Right lung (tissue), 2 donors: ENCODE measurements at regions not wholly inside any gene's neighbourhood (a gene's known extent, or its start where the extent isn't known, plus 50 kb on each side); places are given as distances from the start of the nearest gene placed in this dataset.

Experiments used
- DNase-seq, 2 donors: peaks; one replicate each; pipeline ENCODE4 v3.0.0-alpha.2; 2013

DNA sequence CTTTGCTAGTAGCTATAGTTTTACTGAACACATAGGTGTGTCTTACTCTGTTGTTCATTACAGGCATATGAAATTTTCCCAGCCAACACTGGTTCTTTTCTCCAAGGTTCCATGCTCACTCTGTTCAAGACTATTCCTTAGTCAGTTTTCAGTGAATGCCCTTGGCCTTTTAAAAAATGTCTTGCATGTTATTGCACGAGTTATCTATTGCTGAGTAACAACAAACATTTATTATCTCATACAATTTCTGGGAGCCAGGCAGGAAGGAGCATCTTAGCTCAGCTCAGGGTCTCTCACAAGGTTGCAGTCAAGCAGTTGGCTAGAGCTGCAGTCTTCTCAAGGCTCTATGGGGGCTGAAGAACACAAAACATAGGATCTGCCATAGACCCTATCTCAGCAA, 223.5 kb downstream of the BTG1 start:
- DNase-seq, result no peak

DNA sequence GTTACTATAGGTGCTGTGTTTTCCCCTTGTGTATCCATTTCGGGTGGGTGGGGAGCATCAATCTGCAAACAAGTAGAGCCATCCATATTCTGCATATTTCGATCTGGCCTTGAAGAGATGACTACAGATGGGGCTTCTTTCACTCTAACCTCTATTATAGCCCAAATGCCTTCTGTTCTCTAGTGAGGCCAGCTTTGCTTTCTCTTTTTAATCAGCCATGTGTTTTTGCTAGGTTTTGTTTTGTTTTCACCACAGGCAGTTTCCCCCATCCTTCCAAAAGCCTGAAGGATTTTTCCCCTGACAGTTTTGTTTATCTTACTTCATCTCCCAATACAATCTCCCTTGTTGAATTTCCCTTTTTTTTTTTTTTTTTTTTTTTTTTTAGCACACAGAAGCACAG, 224.1 kb downstream of the BTG1 start:
- DNase-seq, result no peak

DNA sequence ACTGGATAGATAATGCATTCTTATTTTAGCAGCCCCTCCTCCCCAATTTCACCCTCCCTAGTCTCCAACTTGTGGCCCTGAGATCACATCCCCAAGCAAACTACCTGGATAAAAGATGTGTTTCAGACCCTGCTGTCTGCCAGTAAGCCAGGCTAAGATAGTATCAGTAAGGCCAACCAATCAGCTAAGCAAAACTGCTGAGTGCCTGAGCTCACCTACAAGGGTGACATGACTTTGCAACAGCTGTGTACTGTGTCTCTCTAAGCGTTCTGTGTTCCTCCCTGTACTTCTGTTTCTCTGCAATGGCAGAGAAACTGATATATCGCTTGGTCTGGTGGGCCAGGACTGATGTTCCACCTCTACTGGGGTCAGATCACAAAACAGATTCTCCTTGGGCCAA, 224.9 kb downstream of the BTG1 start:
- no peak for DNase-seq

DNA sequence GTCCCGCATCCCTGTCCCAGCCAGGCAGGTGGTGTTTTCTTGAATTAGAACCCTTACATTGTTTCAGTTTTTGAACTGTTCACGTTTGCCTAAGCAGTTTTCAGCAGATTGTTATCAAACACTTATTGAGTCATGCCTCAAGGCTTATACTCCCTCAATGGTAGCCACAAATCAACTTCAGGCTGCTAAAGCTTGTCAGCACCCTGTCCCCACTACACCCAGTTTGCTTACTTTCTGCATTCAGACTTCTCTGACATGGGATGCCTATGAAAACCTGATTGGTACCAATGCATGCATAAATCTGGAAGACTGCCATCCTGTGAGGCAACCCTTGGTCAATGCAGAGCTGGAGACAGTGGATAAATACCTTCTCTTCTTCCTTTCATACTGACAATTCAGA, 225.4 kb downstream of the BTG1 start:
- DNase-seq, result no peak

DNA sequence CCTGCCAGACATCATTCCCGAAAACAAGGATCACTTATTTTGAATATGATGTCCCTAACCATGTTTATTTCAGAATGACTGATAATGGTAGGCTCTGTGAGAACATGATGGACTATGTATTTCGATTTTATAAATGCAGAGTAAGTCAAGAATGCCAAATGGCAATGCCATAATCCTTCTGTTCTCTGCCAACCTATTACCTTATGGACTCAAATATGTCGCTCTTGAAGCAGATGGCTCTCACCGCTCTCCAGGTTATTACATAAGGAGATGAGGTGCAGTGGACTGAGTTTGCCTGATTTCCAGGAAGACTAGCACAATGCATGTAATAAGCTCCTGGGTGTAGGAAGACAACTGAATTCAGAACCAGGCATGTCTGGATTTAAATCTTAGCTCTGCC, 227.2 kb downstream of the BTG1 start:
- DNase-seq, result no peak

DNA sequence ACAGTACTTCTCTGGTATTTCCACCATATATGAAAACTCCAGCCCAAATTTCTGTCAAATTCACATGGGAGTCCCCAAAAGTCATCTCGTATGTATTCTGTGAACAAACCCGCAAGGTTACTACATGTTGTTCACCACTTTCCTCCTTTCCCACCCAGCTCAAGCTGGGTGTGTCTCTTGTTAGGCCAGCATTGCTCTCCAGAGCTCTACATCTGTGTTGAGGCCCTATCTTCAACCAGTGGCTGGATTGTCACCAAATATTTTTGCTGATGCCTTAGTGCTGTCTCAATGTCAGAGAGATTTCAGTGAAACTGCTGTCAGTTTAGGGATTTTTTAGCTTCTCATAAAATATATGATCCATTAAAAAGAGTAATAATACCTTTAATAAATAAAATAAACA, 230.9 kb downstream of the BTG1 start:
- no peak for DNase-seq

DNA sequence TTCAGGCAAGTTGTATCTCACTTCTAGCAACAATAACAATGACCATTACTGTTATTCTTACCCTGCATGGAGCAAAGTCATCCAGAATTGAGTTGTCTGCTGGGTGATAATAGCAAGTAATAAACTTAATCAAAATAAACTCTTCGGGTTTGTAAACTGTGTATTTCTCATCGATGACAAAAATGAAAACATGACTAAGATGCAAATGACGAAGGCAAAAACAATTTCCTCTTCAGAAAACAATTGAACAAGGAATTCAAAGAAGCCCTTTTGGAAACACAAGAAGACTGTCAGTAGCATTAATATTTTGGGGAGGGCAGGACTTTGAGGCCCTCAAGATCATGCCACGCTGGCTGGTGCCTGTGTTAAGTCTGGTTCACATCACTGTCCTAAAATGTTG, 232.0 kb downstream of the BTG1 start:
- DNase-seq, result no peak

DNA sequence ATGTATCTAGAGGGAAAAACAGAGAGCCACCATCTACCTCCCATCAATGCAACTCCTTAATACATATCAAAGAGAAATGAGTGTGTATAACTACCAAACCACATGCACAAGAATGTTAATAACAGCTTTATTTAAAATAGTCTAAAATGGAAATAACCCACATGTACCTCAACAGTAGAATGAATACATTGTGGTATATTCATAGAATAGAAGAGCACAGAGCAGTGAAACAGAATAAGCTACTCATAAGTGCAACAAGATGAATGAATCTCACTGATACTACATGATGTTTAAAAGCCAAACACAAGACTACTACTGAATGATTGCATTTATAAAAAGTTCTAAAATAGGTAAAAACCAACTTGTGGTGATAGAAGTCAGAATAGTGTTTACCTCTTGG, 232.5 kb downstream of the BTG1 start:
- DNase-seq, result no peak

DNA sequence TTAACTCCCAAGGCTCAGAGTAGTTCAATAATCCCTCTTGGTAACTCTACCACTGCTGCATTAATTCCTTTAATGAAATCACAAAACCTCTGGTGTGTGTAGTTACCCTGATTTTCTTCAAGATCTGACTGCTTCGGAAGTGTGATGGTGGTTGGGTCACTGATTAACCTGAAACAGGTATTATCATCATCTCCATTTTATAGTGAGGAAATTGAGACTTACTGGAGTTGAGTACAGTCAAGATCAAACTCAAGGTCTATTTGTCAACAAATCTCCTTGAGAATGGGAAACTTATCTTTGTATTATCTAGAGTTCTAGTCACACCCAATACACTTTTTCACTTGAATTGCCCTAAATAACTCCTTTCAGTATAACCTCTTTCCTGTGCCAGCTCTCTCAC, 233.5 kb downstream of the BTG1 start:
- no peak for DNase-seq

DNA sequence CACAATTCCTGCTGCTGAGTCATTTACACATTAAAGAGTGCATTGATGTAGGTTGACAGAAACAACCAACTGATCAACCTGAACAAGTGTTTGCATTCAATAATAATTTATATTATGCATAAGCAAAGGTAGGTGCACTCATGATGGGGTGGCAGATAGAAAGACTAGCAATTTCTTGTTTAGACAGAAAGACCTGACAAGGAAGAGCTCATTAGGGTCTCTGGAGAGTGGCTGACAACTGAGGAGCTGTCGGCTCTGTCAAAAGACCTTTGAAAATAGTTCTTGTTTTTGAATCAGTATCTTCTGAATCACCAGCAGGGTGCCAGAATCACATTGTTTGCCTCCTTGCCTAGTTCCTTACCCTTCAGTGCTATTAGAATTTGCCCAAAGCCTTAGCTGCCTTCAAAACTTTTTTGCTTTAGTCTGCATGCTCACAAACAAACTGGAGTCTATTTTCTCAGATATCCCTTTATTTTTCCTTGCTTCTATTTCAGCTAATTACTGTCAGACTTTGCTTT, 234.7 kb downstream of the BTG1 start:
- DNase-seq, result no peak

DNA sequence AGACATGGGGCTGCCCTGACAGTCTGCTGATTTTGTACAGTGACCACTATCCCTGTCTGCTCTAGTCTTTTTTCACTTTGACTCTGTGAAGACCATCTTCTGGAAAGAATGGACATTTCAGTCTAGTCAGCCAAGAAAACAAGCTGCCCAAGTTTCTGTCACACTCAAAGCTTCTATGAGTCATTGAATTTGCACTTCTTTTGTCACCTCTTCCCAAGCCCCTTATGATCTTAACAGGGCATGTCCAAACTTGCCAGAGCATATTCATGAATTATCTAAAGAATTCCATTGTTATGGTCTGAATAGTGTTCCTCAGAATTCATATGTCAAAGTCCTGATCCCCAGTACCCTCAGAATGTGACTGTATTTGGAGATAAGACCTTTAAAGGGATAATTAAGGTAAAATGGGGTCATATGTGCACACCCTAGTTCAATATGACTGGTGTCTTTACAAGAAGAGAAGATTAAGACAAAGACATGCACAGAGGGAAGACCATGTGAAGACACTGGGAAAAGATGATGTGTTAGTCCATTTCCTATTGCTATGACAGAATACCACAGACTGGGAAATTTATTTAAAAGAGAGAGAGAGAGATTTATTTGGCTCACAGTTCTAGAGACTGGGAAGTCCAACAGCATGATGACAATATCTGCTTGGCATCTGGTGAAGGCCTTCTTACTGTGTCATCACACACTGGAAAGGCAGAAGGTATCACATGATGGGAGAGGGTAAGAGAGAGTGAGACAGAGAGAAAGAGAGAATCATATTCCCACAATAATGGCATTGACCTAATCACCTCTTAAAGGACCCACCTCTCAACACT, 242.6 kb downstream of the BTG1 start:
- no peak for DNase-seq

DNA sequence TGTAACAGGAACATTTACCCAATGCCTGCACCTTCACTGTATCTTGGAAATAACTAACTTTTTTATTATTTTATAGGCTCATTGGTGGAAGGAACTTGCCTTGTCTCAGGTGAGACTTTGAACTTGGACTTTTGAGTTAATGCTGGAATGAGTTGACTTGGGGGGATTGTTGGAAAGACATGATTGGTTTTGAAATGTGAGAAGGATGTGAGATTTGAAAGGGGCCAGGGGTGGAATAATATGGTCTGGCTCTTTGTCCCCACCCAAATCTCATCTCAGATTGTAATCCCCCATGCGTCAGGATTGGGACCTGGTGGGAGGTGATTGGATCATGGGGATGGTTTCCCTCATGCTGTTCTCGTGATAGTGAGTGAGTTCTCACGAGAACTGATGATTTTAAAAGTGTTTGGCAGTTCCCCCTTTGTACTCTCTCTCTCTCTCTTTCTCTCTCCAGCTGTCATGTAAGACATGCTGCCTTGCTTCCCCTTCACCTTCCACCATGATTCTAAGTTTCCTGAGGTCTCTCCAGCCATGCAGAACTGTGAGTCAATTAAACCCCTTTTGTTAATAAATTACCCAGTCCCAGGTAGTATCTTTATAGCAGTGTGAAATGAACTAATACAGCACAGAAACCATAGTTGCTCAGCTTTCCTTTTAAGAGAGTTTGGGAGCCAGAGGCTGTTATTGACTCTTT, 244.1 kb downstream of the BTG1 start:
- DNase-seq, result no peak

DNA sequence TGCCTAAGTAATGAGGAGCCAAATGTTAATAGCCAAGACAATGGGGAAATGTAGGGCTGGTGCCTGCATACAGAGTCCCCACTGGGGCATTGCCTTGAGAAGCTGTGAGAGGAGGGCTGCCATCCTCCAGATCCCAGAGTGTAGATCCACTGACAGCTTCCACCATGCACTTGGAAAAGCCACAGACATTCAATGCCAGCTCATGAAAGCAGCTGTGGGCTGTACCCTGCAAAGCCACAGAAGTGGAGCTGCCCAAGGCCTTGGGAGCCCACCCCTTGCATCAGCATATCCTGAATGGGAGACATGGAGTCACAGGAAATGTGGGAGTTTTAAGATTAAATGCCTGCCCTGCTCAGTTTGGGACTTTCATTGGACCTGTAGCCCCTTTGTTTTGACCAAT, 244.7 kb downstream of the BTG1 start:
- no peak for DNase-seq

DNA sequence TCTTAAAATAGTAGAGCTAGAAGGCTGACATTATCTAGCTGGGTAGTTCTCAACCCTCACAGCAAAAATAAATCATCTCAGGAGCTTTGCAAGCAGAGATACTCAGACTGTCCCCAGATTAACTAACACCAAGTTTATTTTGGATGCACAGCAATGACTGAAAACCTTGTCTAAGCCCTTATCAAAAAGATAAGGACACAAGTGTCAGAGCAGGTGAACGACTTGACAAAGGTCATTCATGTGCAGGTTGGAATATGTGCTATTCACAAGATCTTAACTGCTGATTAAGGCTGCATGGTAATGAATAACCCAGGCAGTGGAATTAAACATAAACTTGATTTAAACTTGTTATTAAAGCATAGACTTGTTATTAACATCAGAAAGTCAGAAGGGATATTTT, 246.6 kb downstream of the BTG1 start:
- no peak for DNase-seq

DNA sequence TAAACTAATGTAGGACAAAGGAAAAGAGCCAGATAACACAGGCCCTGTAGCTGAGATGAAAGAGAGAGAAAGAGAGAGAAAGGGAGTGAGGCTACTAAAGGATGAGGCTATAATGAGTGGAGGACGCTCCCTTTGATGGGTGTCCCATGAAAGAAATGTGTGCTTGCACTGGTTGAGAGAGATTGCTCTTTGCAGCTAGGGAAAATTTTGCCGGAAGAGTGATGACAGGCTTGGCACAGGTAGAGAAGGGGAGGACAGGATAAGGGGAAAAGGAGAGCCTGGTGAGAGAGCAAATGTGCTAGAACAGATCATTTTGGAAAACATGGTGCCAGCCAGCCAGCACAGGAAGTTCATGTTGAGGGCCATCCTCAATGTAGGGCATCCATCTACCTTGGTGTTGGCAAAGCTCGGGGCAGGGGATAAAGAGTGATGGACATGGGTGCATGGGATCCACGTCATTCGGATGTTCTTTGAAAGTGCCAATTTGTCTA, 248.6 kb downstream of the BTG1 start:
- no peak for DNase-seq

DNA sequence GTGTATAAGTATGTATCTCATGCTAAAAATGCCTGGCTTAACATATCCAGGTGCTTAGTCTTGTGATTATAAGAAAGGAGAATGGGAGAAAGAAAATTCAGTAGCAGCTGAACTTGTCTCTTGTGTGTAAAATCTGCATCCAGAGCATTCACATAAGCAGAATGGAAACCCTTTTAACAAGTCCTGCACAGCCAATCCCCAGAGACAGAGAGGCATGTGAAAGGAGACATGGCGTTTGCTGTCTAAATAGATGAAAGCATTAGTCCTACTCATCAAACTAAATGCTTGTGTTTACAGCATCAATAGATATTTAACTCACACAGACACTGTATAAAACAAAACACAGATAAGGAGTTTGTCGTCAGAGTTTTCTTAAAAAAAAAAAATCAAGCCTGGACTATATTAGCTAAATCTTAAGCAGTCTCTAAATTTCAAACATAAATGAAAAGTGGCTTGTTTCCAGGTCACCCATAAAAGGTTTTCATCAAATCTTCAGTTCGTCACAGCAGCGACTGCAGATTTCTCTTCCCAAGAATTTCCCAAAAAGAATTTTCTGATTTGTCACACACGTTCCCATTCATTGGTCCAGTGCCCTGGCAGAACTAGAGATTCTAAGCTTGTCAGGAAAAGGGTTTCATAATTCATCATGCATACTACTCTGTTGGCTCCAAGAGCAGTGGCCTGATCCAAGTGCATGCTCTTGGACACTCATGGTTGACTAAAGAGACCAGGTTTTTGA, 249.2 kb downstream of the BTG1 start:
- DNase-seq, result peak; percentile 59 to 63

DNA sequence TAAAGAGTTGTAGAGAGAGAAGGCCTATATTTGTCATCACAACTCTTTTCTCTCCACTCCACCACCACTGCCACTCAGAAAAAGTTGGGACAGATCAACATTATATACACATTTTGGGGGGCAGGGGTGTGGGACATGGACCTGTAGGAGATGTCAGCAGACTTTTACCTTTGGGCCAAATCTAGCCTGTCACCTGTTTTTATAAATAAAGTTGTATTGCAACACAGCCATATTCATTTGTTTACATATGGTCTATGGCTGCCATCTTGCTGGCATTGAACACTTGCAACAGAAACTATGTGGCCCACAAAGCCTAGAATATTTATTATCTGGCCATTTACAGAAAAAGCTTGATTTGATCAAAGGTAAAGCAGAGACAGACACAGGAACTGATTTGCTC, 250.7 kb downstream of the BTG1 start:
- DNase-seq, result no peak

DNA sequence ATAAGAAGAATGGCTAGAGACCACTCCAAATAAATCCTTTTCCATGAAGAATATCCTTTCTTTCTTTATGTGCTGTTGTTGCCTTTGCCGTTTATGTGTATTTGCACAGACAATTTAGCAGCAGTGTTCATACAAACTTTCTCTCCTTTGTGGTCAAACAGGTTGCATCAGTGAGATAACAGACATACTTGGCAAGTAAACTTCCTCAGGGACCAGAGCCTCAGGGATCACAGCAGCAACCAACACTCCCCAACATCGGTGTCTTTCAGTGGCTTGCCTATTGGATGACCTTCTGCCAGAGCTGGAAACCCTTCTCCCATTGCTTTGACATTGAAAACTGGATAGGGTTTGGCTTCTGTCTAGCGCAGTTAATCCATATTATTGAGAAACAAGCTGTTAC, 252.2 kb downstream of the BTG1 start:
- DNase-seq, result no peak

DNA sequence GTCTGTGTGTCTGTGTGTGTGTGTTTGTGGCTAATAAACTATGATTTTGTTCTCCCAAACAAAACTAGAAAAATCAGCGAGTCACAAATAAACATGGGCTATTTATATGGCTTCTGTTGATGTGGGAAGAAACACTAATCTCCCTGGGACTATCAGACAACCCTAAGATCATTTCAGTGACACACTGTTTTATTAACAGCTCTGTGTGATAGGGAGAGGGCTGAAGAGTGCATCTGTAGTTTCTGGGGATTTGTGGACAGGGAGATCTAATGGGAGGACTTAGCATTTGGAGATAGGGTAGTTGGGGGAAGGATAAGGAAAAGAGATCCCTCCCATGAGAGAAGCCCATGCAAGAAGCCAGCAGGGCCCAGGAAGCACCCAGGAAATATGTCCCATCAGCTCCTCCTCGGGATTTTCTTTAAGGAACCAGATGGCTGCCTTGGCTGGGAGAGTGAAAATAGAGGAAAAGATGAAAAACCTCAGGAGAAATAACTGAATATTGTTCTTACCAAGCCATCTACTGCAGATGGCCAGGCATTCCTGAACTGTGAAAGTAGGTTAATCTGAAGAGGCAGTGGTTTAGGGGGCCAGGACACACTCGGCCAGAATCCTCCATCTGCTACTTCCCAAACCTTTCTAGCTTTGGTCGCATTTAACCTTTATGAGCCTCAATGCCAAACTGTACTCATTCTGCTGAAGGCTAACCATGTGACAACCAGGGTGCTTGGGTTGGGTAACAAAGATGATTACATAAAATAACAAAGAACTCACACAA, 253.4 kb downstream of the BTG1 start:
- DNase-seq, result no peak

DNA sequence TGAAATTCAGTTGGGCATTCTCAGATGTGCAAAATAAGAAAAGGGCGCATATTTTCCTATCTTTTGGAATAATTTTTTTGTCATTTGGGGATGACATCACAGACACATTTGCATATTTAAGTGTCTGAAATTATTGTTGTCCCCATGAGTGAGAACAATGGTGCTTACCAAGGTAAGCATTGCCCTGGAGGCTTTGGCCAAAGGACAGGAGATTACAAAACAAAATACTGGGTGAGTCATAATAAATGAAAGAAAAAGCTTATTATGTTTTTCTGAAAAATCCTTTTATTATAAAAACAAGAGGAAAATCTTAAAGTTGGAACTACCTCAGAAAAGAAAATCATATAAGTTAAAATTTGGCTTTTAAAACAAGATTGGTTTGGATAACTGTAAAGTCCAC, 254.9 kb downstream of the BTG1 start:
- no peak for DNase-seq

DNA sequence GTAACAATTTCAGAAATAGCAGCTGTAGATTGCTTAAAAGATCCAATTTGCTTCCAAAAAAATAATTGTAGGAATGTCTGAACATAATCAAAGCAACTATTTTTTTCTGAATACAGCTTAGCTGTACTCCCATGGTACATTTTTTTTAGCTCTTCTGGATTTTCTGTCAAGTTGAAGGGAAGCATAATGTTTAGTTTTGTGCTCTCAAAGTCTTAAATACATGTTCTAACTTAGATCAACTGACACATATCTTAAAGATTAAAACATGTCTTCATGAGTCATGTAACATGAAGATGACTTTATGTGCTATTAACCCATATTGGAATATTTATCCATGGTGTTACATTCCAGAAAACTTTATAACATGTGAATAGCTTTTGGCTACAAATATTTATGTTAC, 255.7 kb downstream of the BTG1 start:
- DNase-seq, result no peak

DNA sequence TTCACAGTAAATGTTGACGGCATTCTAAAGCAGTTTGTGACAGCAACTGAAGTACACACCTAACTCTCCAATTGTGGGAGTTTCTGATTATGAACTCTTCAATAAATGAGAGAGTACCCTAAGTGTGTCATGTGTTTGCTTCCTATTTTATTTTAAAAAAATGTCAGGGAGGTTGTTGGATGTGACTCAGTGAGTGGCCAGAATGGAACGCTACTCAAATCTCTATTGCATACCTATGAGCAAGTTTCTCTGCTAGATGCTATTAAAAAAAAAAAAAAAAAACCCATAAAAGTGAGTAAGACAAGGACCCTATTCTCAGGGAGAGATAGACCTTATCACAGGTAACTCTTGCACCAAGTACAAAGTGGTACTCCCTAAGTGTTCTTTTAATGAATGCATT, 256.6 kb downstream of the BTG1 start:
- no peak for DNase-seq
